ENCODE measurements at regions not wholly inside any gene's neighbourhood (a gene's known extent, or its start where the extent isn't known, plus 50 kb on each side); places are given as distances from the start of the nearest gene placed in this dataset.

DNA sequence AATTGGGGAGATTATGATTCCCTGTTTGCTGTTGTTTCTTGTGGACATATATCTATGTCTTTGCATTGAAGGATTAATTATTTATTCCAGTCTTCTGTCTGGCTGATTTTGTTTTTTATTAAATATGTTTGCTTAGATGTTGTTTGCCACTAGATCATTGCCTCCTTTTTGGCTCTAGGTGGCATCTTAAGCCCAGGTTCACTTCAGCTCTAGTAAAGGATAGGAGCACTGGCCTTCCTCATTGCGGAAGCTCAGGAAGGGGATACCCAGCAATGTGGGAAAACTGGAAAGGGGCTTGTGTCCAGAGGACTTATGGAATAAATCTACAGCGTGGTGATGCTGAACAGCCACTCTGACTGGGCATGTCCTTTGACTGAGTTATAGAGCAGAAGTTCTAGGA is 821.6 kb downstream of the PDCD6IP start:
- Histone ChIP-seq H3K27me3 (replicated peaks in 1 of 7) (no peaks in the 10 kb centered on the region), H3K4me1 (no peaks in the 10 kb centered on the region), H3K36me3 (no peaks in the 10 kb centered on the region), H3K27ac (no peak overlapping the region), H3K4me3 (no peak overlapping the region), H3K9me3 (peaks cover 3 to 85% (median 62%) of the 10 kb centered on the region in 8 donors)
- WGBS, 5 donors: 66 to 85% (median 73%) methylated on average over 2 of the region's 2 CpGs
- TF ChIP-seq, protein P1, sequence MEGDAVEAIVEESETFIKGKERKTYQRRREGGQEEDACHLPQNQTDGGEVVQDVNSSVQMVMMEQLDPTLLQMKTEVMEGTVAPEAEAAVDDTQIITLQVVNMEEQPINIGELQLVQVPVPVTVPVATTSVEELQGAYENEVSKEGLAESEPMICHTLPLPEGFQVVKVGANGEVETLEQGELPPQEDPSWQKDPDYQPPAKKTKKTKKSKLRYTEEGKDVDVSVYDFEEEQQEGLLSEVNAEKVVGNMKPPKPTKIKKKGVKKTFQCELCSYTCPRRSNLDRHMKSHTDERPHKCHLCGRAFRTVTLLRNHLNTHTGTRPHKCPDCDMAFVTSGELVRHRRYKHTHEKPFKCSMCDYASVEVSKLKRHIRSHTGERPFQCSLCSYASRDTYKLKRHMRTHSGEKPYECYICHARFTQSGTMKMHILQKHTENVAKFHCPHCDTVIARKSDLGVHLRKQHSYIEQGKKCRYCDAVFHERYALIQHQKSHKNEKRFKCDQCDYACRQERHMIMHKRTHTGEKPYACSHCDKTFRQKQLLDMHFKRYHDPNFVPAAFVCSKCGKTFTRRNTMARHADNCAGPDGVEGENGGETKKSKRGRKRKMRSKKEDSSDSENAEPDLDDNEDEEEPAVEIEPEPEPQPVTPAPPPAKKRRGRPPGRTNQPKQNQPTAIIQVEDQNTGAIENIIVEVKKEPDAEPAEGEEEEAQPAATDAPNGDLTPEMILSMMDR (IDR thresholded peaks at IDR 0.05 in 8 of 11, conservative IDR thresholded peaks at IDR 0.05 in 3 of 11): no peak
- TF ChIP-seq POLR2A (IDR thresholded peaks at IDR 0.05): no peak
- no peak for TF ChIP-seq POLR2AphosphoS5 (IDR thresholded peaks at IDR 0.05)
- no peak for DNase-seq
- intact Hi-C loops (cut with DNase I; ENCODE audit: low total_unique reads): no loop called here

DNA sequence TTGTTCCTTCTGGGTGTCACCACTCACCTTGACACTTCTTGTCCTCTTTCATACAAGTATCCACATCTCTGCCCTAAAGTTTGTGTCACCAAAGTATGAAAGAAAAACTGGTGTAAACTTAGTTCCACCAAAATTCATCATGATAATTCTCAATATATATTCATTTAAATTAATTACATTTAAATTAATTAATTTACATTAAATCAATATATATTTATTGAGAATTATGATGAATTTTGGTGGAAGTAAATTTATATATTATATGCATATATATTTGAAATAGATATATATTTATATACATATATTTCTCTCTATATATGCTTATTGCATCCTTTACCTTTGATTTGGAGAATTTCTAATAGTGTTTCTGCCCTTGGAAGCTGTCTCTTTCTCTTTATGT is 828.3 kb downstream of the PDCD6IP start:
- H3K9me3 ChIP-seq: peaks cover 0 to 26% (median 18%) of the 10 kb centered on the region in 8 donors
- intact Hi-C loops (cut with DNase I; ENCODE audit: low total_unique reads): no loop called here
- no peaks in the 10 kb centered on the region for H3K4me1 ChIP-seq
- DNase-seq: no peak
- H3K4me3 ChIP-seq: no peak overlapping the region
- no peak for TF ChIP-seq POLR2AphosphoS5 (IDR thresholded peaks at IDR 0.05)
- TF ChIP-seq POLR2A (IDR thresholded peaks at IDR 0.05): no peak
- TF ChIP-seq, protein P1 (IDR thresholded peaks at IDR 0.05 in 8 of 11, conservative IDR thresholded peaks at IDR 0.05 in 3 of 11): no peak
- no peaks in the 10 kb centered on the region for H3K36me3 ChIP-seq
- no peaks in the 10 kb centered on the region for H3K27me3 ChIP-seq (replicated peaks in 1 of 7)
- H3K27ac ChIP-seq: no peak overlapping the region

DNA sequence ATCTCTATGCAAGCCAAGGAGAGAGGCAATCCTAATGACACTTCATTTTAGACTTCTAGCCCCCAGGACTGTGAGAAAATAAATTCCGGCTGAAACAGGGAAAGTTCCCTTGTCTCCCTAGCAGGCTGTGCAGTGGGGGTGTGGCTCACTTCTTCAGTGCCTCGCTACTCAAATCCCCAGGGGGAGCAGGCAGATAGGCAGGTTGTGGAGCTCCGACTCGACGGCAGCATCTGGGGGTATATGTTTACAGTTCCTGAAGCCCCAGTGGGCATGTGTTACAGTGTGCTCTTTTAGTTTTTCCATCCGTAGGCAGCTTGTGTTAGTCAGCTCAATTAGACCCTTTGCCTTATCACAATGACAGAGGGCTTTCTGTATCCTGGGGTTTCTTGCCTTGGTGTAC is 836.5 kb downstream of the PDCD6IP start:
- H3K9me3 ChIP-seq: peaks cover 0 to 8% (median 0%) of the 10 kb centered on the region in 8 donors
- H3K4me1 ChIP-seq: no peaks in the 10 kb centered on the region
- H3K36me3 ChIP-seq: no peaks in the 10 kb centered on the region
- no peak overlapping the region for H3K4me3 ChIP-seq
- H3K27ac ChIP-seq: no peak overlapping the region
- peak; percentile 47 for DNase-seq
- no peaks in the 10 kb centered on the region for H3K27me3 ChIP-seq (replicated peaks in 1 of 7)
- TF ChIP-seq POLR2A (IDR thresholded peaks at IDR 0.05) (no peak), POLR2AphosphoS5 (IDR thresholded peaks at IDR 0.05) (no peak)
- TF ChIP-seq, protein P1 (IDR thresholded peaks at IDR 0.05 in 8 of 11, conservative IDR thresholded peaks at IDR 0.05 in 3 of 11): no peak
- 73 to 86% (median 83%) methylated on average over 6 of the region's 6 CpGs for WGBS, 5 donors
- intact Hi-C loops (cut with DNase I; ENCODE audit: low total_unique reads): no loop called here

DNA sequence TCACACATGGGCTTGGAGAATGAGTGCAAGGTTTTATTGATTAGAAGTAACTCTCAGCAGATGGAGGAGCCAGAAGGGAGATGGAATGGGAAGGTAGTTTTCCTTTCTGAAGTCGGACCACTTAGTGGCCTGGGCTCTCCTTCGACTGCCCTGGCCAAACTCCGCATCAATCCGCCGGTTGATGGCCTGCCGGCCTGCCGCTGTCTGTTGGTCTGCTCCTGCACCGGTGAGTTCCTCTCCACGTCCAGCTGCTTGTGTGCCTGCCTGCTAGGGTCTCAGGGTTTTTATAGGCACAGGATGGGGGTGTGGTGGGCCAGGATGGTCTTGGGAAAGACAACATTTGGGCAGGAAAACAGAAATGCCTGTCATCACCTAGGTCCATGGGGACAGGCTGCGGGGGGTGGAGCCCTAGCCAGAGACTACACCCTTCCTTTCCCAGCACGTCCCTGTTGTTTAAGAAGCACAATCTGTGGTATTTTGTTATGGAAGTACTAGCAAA is 837.0 kb downstream of the PDCD6IP start:
- H3K27me3 ChIP-seq (replicated peaks in 1 of 7): no peaks in the 10 kb centered on the region
- peaks cover 0 to 8% (median 0%) of the 10 kb centered on the region in 8 donors for H3K9me3 ChIP-seq
- intact Hi-C loops (cut with DNase I; ENCODE audit: low total_unique reads): no loop called here
- WGBS, 5 donors: 82 to 94% (median 85%) methylated on average over 11 of the region's 11 CpGs
- H3K27ac ChIP-seq: no peak overlapping the region
- TF ChIP-seq POLR2A (IDR thresholded peaks at IDR 0.05) (no peak), POLR2AphosphoS5 (IDR thresholded peaks at IDR 0.05) (no peak)
- TF ChIP-seq, protein P1 (IDR thresholded peaks at IDR 0.05 in 8 of 11, conservative IDR thresholded peaks at IDR 0.05 in 3 of 11): no peak
- H3K4me1 ChIP-seq: no peaks in the 10 kb centered on the region
- no peaks in the 10 kb centered on the region for H3K36me3 ChIP-seq
- H3K4me3 ChIP-seq: no peak overlapping the region
- DNase-seq: peak; percentile 65

Measured in spleen (tissue), 11 donors.